HG03159 (cell line): ENCODE measurements at regions not wholly inside any gene's neighbourhood (a gene's known extent, or its start where the extent isn't known, plus 50 kb on each side); places are given as distances from the start of the nearest gene placed in this dataset.

Experiments used
- ATAC-seq: cut with Tn5 transposase; IDR thresholded peaks from one replicate; pipeline ENCODE4 v1.9.1; 2021; ENCODE audit warnings: mild to moderate bottlenecking, moderate library complexity; ENCODE audit not compliant: unreplicated experiment

GRCh38 chr10:33758299-33758698 lies 423.8 kb upstream of the NRP1 start:
- no peak for ATAC-seq

- ATAC-seq = no peak
Measured at GRCh38 chr10:33754052-33754451, 419.6 kb upstream of the NRP1 start.

- ATAC-seq = no peak
Measured at GRCh38 chr10:33753389-33753788, 418.9 kb upstream of the NRP1 start.

GRCh38 chr10:33749790-33750189 lies 415.3 kb upstream of the NRP1 start:
- ATAC-seq = no peak

GRCh38 chr10:33749067-33749735 lies 414.7 kb upstream of the NRP1 start:
- ATAC-seq = no peak

GRCh38 chr10:33746836-33747268 lies 412.4 kb upstream of the NRP1 start:
- no peak for ATAC-seq

- no peak for ATAC-seq
Measured at GRCh38 chr10:33746186-33746585, 411.7 kb upstream of the NRP1 start.

GRCh38 chr10:33743429-33743857 lies 409.0 kb upstream of the NRP1 start:
- ATAC-seq = no peak

GRCh38 chr10:33739031-33739430 lies 404.6 kb upstream of the NRP1 start:
- no peak for ATAC-seq

- no peak for ATAC-seq
Measured at GRCh38 chr10:33735464-33735923, 401.0 kb upstream of the NRP1 start.

GRCh38 chr10:33734393-33735155 lies 400.1 kb upstream of the NRP1 start:
- no peak for ATAC-seq

- ATAC-seq = no peak
Measured at GRCh38 chr10:33733058-33733457, 398.6 kb upstream of the NRP1 start.

GRCh38 chr10:33732161-33732680 lies 397.8 kb upstream of the NRP1 start:
- ATAC-seq = no peak

GRCh38 chr10:33731322-33731721 lies 396.9 kb upstream of the NRP1 start:
- ATAC-seq = no peak

- ATAC-seq = no peak
Measured at GRCh38 chr10:33725430-33725829, 391.0 kb upstream of the NRP1 start.

GRCh38 chr10:33723181-33723580 lies 388.7 kb upstream of the NRP1 start:
- no peak for ATAC-seq

- ATAC-seq = no peak
Measured at GRCh38 chr10:33722067-33722466, 387.6 kb upstream of the NRP1 start.

- ATAC-seq = no peak
Measured at GRCh38 chr10:33721509-33721908, 387.0 kb upstream of the NRP1 start.

GRCh38 chr10:33720161-33720560 lies 385.7 kb upstream of the NRP1 start:
- ATAC-seq = no peak

- ATAC-seq = no peak
Measured at GRCh38 chr10:33719005-33719703, 384.7 kb upstream of the NRP1 start.

- no peak for ATAC-seq
Measured at GRCh38 chr10:33716501-33717267, 382.2 kb upstream of the NRP1 start.
